HEK293 (cell line): ENCODE measurements at regions not wholly inside any gene's neighbourhood (a gene's known extent, or its start where the extent isn't known, plus 50 kb on each side); places are given as distances from the start of the nearest gene placed in this dataset.

Experiments used
- CTCF ChIP-seq: fragments of 450-650 bp; formaldehyde crosslinking; IDR thresholded peaks from 2 replicates; pipeline ENCODE4 v1.5.1; 2016; ENCODE audit warnings: missing biosample characterization, missing genetic modification characterization
- PATZ1 ChIP-seq: fragments of 450-650 bp; formaldehyde crosslinking; IDR thresholded peaks from 2 replicates; pipeline ENCODE4 v1.5.1; 2016; ENCODE audit warnings: missing biosample characterization, missing genetic modification characterization
- SP2 ChIP-seq: fragments of 450-650 bp; formaldehyde crosslinking; IDR thresholded peaks from 2 replicates; pipeline ENCODE4 v1.5.1; 2016; ENCODE audit warnings: missing biosample characterization, missing genetic modification characterization
- YY1 ChIP-seq: fragments of 450-650 bp; formaldehyde crosslinking; IDR thresholded peaks from 2 replicates; pipeline ENCODE4 v1.5.1; 2018; ENCODE audit warnings: missing biosample characterization, missing genetic modification characterization
- ZBTB17 ChIP-seq: fragments of 450-650 bp; formaldehyde crosslinking; IDR thresholded peaks from 2 replicates; pipeline ENCODE4 v1.5.1; 2016; ENCODE audit warnings: missing biosample characterization, missing genetic modification characterization
- ZNF140 ChIP-seq: fragments of 450-650 bp; formaldehyde crosslinking; IDR thresholded peaks from 2 replicates; pipeline ENCODE4 v1.5.1; 2016; ENCODE audit warnings: missing biosample characterization, missing genetic modification characterization
- TF ChIP-seq, protein P1 (sequence below): fragments of 450-650 bp; formaldehyde crosslinking; conservative IDR thresholded peaks from 2 replicates; pipeline ENCODE4 v1.5.1; 2016; ENCODE audit warnings: low read depth, missing biosample characterization, missing genetic modification characterization

DNA sequence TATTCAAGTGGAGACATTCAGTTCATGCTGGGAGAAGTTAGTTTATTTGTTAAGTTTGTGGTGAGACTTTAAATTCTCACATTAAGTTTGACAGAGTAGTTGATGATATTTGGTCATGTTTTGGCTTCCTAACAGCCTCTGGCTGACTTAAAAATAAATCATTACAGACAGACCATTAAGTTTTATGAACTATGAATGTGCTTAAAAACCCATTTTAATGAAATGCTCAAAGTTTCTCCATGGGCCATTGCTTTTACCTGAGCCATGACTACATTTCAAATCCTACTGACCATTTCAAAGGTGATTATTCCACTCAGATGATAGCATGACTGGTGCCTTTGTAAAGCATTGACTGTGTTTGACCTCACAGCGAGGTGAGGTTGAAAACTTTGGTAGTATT lies 192.7 kb downstream of the LRRC70 start:
- no peak for TF ChIP-seq ZBTB17 (tag by site-specific recombination)
- TF ChIP-seq, protein P1, sequence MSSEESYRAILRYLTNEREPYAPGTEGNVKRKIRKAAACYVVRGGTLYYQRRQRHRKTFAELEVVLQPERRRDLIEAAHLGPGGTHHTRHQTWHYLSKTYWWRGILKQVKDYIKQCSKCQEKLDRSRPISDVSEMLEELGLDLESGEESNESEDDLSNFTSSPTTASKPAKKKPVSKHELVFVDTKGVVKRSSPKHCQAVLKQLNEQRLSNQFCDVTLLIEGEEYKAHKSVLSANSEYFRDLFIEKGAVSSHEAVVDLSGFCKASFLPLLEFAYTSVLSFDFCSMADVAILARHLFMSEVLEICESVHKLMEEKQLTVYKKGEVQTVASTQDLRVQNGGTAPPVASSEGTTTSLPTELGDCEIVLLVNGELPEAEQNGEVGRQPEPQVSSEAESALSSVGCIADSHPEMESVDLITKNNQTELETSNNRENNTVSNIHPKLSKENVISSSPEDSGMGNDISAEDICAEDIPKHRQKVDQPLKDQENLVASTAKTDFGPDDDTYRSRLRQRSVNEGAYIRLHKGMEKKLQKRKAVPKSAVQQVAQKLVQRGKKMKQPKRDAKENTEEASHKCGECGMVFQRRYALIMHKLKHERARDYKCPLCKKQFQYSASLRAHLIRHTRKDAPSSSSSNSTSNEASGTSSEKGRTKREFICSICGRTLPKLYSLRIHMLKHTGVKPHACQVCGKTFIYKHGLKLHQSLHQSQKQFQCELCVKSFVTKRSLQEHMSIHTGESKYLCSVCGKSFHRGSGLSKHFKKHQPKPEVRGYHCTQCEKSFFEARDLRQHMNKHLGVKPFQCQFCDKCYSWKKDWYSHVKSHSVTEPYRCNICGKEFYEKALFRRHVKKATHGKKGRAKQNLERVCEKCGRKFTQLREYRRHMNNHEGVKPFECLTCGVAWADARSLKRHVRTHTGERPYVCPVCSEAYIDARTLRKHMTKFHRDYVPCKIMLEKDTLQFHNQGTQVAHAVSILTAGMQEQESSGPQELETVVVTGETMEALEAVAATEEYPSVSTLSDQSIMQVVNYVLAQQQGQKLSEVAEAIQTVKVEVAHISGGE = no peak
- TF ChIP-seq ZNF140 (tag by site-specific recombination) = no peak
- TF ChIP-seq CTCF (tag by site-specific recombination) = no peak
- no peak for TF ChIP-seq YY1 (tag by site-specific recombination)
- no peak for TF ChIP-seq PATZ1
- no peak for TF ChIP-seq SP2 (tag by site-specific recombination)
